ENCODE measurements at regions not wholly inside any gene's neighbourhood (a gene's known extent, or its start where the extent isn't known, plus 50 kb on each side); places are given as distances from the start of the nearest gene placed in this dataset.

- TF ChIP-seq HDGF (IDR thresholded peaks at IDR 0.05; ENCODE audit: borderline replicate concordance): no peak
- TF ChIP-seq FOXM1 (IDR thresholded peaks at IDR 0.05; ENCODE audit: borderline replicate concordance): no peak
- no peak for TF ChIP-seq FOXK2 (IDR thresholded peaks at IDR 0.05)
- TF ChIP-seq CTBP1 (IDR thresholded peaks at IDR 0.05; ENCODE audit: borderline replicate concordance): no peak
- no peak for TF ChIP-seq L3MBTL2 (conservative IDR thresholded peaks at IDR 0.05)
- TF ChIP-seq FOXA1 (IDR thresholded peaks at IDR 0.05): no peak
- TF ChIP-seq ARNT (IDR thresholded peaks at IDR 0.05): no peak
- no peak for TF ChIP-seq SUZ12 (IDR thresholded peaks at IDR 0.05)
- TF ChIP-seq BHLHE40 (IDR thresholded peaks at IDR 0.05; ENCODE audit: borderline replicate concordance): no peak
Measured at GRCh38 chr1:5485436-5485835, 506.8 kb downstream of the NPHP4 start.

Measured in HEK293T (cell line).